CD4-positive, alpha-beta T cell treated with Interferon alpha-2 for 1 hour (primary cell): ENCODE measurements at regions not wholly inside any gene's neighbourhood (a gene's known extent, or its start where the extent isn't known, plus 50 kb on each side); places are given as distances from the start of the nearest gene placed in this dataset.
"Not testable (repeated sequence)": the region's sequence is repeated elsewhere in the genome, so short reads cannot be mapped to it uniquely, and the experiment has no call there.

Source experiments
- DNase-seq, 2 donors: peaks; one replicate each; pipeline ENCODE4 v3.0.0-alpha.2; 2020 to 2022

DNA sequence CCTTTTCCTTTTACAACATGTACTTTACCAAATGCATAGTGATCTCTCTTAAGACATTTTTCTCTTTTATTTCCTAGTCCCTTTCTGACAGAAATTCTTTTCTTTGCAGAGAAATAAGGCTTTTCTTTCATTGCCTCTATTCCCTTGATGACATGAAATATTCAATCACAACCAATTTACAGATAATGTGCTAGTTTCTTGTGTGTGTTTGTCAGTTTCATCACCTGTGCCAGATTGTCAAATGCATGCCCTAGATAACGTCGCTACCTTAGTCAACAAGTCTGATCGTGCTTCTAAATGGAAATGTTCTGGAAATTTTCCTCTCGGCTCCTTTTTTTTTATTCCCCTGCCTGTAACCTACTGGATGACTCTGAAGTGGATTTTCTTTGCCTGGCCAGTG is 478.1 kb downstream of the KLF5 start:
- DNase-seq, result no peak

DNA sequence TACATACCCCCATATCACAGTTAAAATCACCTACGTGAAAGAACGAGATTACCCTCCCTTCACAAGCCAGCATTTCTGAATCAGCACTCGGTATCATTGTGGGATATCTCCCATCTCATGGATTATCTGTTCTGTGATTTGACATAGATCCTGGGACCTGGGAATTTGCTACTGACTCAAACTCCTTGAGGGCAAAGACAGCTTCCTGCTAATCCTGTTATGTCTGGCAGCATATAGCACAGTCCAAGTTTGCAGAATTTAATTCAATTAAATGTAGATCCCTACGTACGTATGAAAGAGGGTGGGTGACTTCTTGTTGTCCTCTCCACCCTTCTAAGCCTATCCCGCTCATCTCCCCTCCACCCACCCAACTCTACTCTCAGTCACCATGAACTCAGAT is 476.5 kb downstream of the KLF5 start:
- DNase-seq, result no peak

DNA sequence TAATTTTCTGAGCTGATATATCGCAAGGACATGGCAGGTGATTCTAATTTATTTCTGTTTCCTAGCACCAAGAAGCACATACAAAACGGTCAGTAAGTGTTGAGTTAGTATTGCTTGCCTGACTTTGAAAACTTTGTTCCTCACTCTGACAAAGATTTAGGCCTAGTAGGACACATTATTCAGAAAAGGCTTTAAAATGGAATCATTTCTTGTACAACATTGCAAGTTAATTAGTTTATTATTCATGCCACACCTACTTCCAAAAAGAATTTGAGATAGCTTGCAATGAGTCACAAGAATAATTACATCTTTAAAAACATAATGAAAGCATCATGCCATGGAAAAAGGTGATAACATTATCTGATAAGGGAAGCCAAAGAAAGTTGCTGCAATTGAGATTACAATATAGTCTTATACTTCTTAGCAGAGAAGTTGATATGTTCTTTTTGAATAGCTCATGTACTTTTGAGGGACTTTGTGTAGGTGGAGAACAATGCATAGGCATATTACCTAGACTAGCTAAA is 474.2 kb downstream of the KLF5 start:
- DNase-seq, result no peak

DNA sequence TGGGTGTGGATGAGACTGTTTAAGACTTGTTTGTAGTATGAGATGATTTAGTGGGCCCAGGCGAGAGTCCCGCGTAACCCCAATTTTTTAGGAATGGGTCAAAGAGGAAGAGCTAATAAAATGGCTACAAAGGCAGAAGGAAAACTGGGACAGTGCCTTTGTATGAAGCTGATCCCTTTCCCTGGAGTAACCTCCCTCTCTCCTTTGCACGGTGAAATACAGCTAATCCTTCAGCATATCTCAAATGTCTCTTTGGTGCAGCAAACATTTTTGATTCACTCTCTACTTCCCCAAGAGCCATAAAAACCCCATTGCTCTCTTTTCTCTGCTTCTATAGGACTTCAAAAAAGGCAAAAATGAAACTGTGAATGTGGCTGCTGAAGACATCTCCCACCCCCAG is 473.8 kb downstream of the KLF5 start:
- no peak for DNase-seq

DNA sequence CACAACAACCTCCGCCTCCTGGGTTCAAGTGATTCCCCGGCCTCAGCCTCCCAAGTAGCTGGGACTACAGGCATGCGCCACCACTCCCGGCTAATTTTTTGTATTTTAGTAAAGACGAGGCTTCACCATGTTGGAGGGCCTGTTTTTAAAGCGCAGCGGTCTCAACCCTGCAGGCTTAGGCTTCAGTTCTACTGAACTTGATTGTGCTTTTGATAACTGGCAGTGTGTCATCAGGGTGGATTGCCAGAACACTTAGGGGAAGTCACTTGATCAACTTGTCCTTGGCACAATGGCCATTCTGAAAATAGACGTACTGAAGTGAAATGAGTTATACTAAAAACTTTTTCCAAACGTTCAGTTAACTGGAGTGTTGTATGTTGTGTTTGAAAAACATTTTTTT is 472.2 kb downstream of the KLF5 start:
- DNase-seq, result no peak

DNA sequence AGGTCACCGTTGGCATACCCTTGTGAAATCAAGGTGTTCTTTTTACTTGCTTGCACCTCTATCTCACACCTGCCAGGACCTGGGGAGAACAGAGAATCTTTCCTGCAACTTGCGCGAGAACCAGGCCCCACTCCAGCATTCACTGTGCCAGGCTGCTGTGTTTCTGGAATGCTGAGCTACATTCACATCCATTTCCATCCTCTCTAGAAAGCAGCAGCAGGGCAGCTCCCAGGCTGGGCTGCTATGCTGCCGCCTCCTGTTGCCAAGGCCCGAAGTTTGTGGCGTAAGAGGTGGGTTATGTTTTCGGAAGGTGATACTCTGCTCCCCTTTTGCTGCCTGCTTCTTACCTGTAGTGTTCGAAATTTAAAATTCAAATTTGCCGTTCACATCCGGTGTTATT is 464.1 kb downstream of the KLF5 start:
- DNase-seq, result no peak

DNA sequence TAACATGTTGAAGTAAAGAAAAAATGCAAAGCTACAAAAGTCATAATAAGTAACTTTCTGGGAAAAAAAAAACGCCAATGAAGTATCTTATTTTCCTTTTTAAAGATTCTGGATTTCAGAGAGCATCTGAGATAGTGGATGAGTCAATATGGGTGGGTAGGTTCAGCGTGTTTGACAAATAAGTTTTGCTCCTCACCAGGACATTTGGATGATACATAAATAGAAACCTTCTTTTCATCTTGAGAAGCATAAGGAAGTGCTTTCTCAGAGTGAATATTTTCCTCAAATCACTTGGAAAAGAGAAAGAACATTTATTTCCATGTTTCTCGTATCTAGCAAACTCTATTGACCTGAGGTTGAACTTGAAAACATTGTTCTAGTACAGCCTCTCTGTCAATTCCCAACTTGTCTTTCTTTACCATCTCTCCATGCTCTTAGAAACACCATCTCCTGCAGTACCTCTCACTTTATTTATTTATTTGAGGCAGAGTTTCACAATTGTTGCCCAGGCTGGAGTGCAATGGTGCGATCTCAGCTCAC is 463.2 kb downstream of the KLF5 start:
- no peak for DNase-seq

DNA sequence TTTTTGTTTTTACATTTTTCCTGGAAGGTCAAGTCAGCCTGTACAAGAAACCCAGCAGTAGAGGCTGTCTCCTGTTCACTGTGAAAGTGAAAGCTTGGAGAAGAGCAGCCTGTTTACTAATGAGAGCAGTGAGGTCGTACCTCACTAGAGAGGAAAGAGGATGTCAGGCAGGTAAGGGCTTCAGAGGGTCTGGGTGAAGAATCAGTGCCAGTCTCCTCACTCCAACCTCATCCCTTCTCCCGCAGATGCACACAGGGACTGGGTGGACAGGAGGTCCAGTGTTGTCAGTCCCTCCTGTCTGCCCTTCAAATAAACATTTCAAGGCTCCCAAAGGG is 462.5 kb downstream of the KLF5 start:
- peak in 1 of 2 donors; percentile 57 for DNase-seq

DNA sequence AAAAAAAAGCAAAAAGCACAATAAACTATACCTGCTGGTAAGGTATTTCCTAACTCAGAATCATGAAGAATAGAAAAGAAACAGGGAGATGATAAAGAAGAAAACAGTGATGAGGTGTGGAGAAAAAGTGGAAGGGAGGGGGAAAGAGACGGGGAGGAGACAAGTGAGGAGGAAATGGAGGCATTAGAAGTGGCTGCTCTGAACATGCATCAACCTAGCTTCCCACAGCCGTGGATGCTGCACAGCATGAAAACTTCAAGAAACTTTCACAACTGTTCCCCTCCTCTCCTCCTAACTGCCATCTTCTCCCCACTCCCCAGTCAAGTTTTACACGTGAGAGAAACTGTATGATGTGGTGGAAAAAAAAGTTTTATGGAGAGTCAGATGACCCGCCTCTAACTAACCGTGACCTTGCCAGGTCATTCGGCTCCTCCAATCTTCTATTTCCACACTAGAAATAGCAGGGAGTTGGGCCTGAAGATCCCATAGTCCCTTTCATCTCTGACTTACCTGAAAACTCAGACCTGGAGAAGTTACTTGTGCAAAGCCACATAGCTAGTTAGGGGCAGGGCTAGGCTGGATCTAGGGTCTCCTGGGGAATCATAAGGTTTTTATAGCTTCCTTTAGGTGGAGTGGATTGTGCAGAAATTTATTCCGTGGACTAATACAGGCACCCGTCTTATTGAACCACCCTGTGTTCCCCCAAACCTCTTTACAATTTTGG is 461.9 kb downstream of the KLF5 start:
- peak in 1 of 2 donors; percentile 25 for DNase-seq

DNA sequence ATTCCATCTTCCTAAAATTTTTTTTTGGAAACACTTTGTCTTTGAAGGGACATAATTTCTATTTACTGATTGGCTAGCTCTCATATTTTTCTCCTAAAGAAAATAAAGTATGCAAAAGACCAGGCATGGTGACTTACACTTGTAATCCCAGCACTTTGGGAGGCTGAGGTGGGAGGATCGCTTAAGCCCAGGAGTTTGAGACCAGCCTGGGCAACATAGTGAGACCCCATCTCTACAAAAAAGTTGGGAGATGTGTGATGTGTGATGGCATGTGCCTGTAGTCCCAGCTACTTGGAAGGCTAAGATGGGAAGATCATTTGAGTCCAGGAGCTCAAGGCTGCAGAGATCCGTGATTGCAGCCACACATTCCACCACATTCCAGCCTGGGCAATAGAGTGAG is 461.3 kb downstream of the KLF5 start:
- not testable (repeated sequence) for DNase-seq

DNA sequence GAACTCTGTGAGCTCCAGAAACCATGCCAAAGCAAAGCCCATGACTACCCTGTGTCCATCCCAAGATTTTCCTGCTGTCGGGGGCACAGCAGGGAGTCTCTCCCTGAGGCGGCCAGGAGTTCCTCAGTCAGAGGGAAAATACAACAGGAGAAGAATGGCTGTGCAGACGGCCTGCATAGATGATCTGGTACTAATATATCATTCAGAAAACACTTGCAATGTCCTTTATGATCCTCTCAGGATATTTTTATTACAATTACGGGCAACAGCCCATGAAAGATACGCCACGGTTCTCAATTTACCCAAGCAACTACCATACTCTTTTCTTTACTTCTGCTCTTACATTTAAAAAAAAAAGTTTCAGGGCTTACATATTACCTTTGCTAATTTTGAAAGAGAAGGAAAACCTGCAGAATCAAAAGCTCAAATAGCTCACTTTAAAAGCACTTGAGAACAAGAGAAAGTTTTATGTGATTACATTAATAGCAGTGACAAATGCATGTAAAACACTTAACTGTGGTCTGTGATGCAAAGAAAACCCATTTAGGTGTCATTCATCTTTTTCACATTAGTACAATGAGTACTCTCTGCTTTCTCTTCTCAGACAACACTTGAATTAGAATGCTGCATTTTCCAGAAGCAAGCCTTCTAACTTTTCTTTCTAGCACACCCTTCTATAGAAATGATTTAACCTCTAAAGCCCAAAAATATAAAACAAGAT is 460.8 kb downstream of the KLF5 start:
- no peak for DNase-seq

DNA sequence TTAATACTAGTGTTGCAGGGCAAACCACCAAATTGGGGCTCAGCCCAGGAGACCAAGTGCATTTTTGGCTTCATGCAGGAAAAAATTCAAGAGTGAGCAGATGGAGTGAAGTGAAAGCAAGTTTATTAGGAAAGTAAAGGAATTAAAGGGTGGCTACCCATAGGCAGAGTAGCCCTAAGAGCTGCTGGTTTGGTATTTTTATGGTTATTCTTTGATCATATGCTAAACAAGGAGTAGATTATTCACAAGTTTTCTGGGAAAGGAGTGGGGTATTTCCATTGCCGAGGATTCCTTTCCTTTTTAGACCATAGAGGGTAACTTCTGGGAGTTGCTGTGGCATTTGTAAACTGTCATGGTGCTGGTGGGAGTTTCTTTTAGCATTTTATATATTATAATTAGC is 459.0 kb downstream of the KLF5 start:
- no peak for DNase-seq

DNA sequence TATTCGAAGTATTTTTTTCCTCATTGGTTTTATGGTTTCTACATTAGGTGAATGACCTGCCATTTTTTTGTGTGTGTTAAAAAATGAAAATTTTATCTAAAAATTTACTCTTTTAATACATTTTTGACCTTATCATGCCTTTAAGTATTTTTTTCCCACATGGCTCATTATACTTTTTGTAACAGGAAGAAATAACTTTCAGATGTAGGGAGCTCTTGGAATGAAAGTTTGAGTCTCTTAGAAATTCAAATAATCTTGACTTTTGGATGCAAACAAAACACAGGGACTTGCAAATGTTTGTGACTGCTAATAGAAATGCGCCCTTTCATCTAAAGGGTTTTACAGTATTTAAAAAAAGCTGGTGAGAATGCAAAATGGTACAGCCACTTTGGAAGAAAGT is 457.9 kb downstream of the KLF5 start:
- DNase-seq, result no peak

DNA sequence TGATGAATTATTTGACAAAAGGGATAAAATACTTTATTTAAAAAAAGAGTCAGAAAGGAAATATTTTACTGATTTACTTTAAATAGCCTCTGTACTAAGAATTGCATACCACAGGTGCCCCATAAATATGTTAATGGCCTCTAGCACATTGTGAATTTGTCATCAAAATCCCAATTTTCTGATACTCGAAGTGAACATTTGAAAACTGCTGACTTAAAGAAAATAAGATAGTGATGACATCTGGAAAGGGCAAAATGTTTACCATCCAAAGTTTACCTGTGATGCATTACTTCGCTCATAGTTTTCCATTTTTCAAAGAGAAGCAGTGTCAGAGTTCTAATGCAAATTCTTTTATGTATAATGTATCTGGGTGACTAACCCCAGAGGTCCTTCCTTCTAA is 455.4 kb downstream of the KLF5 start:
- DNase-seq, result no peak

DNA sequence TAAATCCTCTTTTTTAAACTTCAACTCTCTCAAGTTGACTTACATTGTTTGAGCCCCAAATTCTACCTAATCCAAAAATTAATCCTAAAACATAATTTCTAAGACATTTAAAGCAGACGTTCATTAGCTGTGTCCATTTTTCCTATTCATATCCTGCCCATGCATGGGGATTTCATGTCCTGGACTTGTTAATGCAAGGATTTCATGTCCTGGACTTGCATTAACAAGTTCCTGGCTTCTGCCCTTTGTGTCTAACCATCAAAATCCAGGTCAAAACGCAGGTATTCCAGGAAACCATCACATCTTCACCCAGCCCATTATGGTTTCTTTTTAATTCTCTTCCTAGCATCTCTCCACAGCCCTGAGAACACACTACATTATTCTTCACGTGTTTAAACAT is 454.9 kb downstream of the KLF5 start:
- DNase-seq, result no peak

DNA sequence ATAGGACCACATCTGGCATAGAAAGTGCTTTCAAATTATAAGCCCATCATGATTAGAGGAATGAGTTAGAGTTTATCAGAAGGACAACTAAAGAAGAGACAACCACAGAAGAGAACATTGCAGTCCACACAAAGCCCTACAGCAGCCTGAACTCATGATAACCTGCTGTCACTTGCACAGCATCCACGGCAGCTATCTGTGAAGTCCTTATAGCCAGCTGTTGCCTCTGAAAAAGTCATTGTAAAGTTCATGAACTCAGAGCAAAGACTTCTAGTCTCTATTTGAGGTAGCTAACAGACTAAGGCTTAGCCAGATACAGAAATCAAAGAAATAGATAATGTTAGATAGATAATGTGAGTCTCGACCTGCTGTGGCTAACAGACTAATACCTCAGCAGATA is 450.0 kb downstream of the KLF5 start:
- DNase-seq, result no peak

DNA sequence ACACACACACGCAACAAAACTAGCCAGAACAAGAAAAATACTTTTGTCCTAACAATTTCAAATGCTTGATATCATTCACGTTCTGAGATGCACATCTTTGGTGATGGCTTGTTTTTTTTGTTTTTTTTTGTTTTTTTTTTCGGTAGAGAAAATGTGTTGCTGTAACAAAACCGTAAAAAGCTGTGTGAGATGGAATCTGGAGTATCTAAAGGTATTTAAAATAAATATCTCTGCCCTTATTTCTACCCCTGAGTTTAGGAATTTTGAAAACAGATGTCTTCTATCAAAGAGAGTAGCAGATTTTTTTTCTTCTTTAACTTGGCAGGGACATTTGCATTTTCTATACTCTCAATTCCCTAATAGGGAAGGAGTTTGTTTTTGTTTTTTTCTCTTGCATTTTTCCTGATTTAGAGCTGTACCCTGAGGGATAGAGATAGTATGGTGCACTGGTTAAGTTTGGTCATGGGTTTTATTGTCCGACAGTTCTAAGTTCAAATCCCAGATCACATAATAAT is 446.6 kb downstream of the KLF5 start:
- DNase-seq, result no peak

DNA sequence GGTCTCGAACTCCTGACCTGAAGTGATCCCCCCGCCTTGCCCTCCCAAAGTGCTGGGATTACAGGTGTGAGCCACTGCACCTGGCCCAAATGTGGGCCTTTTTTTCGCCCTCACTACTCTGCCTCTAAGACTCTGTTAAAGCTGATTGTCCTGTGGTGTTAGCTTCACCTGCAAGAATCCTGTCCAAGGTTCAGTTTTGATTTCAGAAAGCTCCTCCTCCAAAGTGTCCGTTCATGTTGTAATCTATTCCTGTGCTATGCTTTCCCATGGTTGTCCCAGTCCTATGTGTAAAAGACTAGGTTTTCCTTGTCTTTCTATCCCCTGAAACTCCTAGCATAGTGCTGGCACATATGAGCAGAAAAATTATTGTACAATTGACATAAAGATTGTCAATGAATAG is 440.9 kb downstream of the KLF5 start:
- no peak for DNase-seq

DNA sequence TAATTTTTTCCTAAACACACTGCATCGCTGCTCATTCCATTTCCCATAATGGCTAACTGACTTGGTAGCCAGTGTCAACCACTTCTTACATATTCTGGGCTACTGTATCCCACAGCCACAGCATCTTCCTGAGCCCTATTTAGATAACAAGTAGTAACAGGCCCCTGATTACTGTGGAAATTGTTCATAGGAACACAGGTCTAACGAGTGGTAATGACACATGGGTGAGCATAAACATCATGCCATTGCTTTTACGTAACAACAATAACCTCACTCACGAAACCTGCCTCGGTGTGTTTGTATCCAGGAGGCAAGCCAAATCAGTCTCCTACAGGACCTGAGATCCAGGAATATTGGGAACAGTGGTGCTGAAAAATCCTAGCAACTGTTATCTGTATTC is 438.6 kb downstream of the KLF5 start:
- DNase-seq, result no peak

DNA sequence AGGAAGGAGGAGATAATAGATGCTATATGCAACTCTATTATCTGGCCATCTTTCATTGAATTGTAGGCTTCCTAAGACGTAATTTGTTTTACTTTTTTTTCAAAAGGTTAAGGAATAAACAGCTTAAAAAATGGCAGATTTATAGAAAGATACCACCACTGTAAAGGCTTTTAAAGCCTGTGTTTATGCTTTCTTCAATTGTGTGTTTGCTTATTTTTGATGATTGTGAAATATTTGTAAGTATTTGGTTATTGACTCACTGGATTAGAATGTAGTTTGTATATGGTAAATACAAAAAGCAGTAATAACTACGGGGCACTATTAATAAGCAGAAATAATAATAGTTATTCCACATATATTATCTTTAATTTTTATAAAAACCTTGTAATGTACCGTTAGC is 437.9 kb downstream of the KLF5 start:
- DNase-seq, result no peak

DNA sequence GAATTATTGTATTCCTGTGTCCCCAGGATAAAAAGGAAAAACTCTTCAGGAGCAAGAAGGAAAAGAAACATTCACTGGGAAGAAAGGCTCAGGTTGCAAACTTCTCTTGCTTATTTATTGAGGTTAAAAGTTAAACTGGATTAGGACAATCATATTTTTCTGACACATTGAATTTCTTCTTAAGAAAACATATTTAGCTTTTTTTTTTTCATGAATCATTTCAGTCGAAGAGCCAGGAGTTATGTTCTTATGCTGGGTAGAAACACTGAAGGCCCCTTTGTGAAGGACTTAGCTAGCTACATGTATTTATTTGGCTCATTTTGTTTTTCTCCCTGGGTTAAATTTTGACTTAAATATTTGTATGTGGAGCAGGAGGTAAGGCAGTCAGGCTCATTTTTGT is 434.0 kb downstream of the KLF5 start:
- DNase-seq, result no peak

DNA sequence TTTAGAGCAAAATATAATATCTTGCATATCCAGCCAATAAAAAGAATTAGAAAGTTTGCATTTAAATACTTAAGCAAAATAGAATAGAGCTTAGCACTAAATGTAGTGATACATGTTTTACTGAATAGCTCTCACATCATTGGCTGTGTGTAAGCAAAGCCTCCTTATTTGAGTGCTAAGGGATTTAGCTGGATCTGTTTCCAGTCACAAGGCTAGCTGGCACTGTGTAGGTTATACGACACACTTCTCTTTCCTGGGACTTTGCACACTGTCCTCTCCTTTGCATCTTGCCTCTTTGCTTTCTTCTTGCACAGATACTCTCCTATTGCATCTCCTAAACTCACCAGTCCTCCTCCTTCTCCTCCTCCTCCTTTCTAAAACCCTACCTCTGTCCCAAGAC is 423.8 kb downstream of the KLF5 start:
- DNase-seq, result no peak

DNA sequence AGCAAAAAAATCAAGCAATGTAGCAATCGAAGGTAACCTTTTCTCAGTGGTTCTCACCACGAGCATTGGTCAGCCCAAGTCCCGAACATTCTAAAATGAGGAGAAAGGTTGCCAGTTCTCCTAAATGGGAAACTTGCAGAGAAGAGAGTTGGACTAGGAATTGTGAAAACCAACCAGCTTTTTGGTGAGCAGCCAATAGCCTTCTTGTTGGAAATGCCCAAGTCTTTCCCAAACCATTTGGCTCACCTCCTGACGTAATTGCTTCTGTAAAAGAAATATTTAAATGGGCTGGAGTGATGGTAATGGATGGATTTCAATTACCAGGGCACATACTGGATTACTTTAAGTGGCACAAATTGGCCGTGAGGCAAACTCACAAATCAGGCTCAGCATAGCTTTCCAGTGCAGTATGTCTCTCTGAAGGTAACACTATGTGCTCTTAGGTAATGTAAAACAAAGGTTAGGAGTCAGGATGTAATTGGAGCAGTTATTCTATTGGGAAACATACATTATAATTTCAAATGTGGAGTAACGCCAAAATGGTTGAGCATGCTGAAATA is 423.2 kb downstream of the KLF5 start:
- DNase-seq, result no peak
